ENCODE measurements at regions not wholly inside any gene's neighbourhood (a gene's known extent, or its start where the extent isn't known, plus 50 kb on each side); places are given as distances from the start of the nearest gene placed in this dataset.

- no peak overlapping the region for H3K27ac ChIP-seq (ENCODE audit: low read depth in 1 of 2, low read length in 2 of 2)
- H3K9ac ChIP-seq (ENCODE audit: insufficient read depth, low read length, poor library complexity, severe bottlenecking): no peak overlapping the region
- H3K27me3 ChIP-seq (ENCODE audit: control insufficient read depth in 2 of 2, insufficient read depth in 2 of 2, low read length in 2 of 2): no peaks in the 10 kb centered on the region
- H3K9me3 ChIP-seq (replicated peaks in 1 of 2; ENCODE audit: control insufficient read depth in 1 of 2, insufficient read depth in 1 of 2, low read length in 2 of 2): no peaks in the 10 kb centered on the region
- no peaks in the 10 kb centered on the region for H3K4me1 Mint-ChIP-seq
- H3K4me3 ChIP-seq (replicated peaks in 1 of 3; ENCODE audit: low read depth in 2 of 3, low read length in 3 of 3): no peak overlapping the region
- no peak overlapping the region for H3K4me3 Mint-ChIP-seq
- DNase-seq: no peak
- no peaks in the 10 kb centered on the region for H4K20me1 ChIP-seq (ENCODE audit: insufficient read depth, low read length)
- H3K9me3 Mint-ChIP-seq: peaks cover 0 to 3% (median 0%) of the 10 kb centered on the region in 7 donors
- intact Hi-C loops (cut with micrococcal nuclease): no loop called here
- H3K27me3 Mint-ChIP-seq (ENCODE audit: low read depth in 3 of 3): peaks cover 0 to 1% (median 1%) of the 10 kb centered on the region in 3 donors
- no peak overlapping the region for H3K27ac Mint-ChIP-seq
- no CpG with 5 or more reads among the region's 2 CpGs for WGBS (ENCODE audit: insufficient coverage)
- H3K4me1 ChIP-seq (ENCODE audit: control insufficient read depth in 1 of 2, insufficient read depth in 2 of 2, low read length in 2 of 2): no peaks in the 10 kb centered on the region
- no peak for TF ChIP-seq CTCF (IDR thresholded peaks at IDR 0.05)
- no peaks in the 10 kb centered on the region for H3K79me2 ChIP-seq (ENCODE audit: insufficient read depth, low read length)
- no peak overlapping the region for H2AFZ ChIP-seq (ENCODE audit: insufficient read depth, low read depth, low read length, poor library complexity, severe bottlenecking)
- H3K36me3 ChIP-seq (replicated peaks in 1 of 2; ENCODE audit: control insufficient read depth in 1 of 2, insufficient read depth in 2 of 2, low read length in 2 of 2): no peaks in the 10 kb centered on the region
- no peaks in the 10 kb centered on the region for H3K36me3 Mint-ChIP-seq
- no peak overlapping the region for H3K4me2 ChIP-seq (replicated peaks; ENCODE audit: extremely low read depth, low read length, poor library complexity, severe bottlenecking)
Measured at GRCh38 chr5:164577201-164577600, 1071.8 kb downstream of the MAT2B start.

- H3K4me1 ChIP-seq (ENCODE audit: control insufficient read depth in 1 of 2, insufficient read depth in 2 of 2, low read length in 2 of 2): no peaks in the 10 kb centered on the region
- H3K36me3 Mint-ChIP-seq: no peaks in the 10 kb centered on the region
- no peak overlapping the region for H3K27ac ChIP-seq (ENCODE audit: low read depth in 1 of 2, low read length in 2 of 2)
- no peaks in the 10 kb centered on the region for H3K27me3 ChIP-seq (ENCODE audit: control insufficient read depth in 2 of 2, insufficient read depth in 2 of 2, low read length in 2 of 2)
- WGBS (ENCODE audit: insufficient coverage): no CpG with 5 or more reads among the region's 2 CpGs
- H4K20me1 ChIP-seq (ENCODE audit: insufficient read depth, low read length): no peaks in the 10 kb centered on the region
- peaks cover 0 to 4% (median 0%) of the 10 kb centered on the region in 7 donors for H3K9me3 Mint-ChIP-seq
- H3K4me1 Mint-ChIP-seq: no peaks in the 10 kb centered on the region
- no peaks in the 10 kb centered on the region for H3K79me2 ChIP-seq (ENCODE audit: insufficient read depth, low read length)
- no peak overlapping the region for H3K4me3 Mint-ChIP-seq
- no peak overlapping the region for H3K27ac Mint-ChIP-seq
- H3K9ac ChIP-seq (ENCODE audit: insufficient read depth, low read length, poor library complexity, severe bottlenecking): no peak overlapping the region
- TF ChIP-seq CTCF (IDR thresholded peaks at IDR 0.05): no peak
- intact Hi-C loops (cut with micrococcal nuclease): no loop called here
- H3K36me3 ChIP-seq (replicated peaks in 1 of 2; ENCODE audit: control insufficient read depth in 1 of 2, insufficient read depth in 2 of 2, low read length in 2 of 2): no peaks in the 10 kb centered on the region
- H3K4me3 ChIP-seq (replicated peaks in 1 of 3; ENCODE audit: low read depth in 2 of 3, low read length in 3 of 3): no peak overlapping the region
- peaks cover 0 to 1% (median 1%) of the 10 kb centered on the region in 3 donors for H3K27me3 Mint-ChIP-seq (ENCODE audit: low read depth in 3 of 3)
- no peaks in the 10 kb centered on the region for H3K9me3 ChIP-seq (replicated peaks in 1 of 2; ENCODE audit: control insufficient read depth in 1 of 2, insufficient read depth in 1 of 2, low read length in 2 of 2)
- H2AFZ ChIP-seq (ENCODE audit: insufficient read depth, low read depth, low read length, poor library complexity, severe bottlenecking): no peak overlapping the region
- no peak overlapping the region for H3K4me2 ChIP-seq (replicated peaks; ENCODE audit: extremely low read depth, low read length, poor library complexity, severe bottlenecking)
- DNase-seq: no peak
Measured at GRCh38 chr5:164577742-164578141, 1072.3 kb downstream of the MAT2B start.

All from CD14-positive monocyte (primary cell).